SK-N-SH (cell line): ENCODE measurements at regions not wholly inside any gene's neighbourhood (a gene's known extent, or its start where the extent isn't known, plus 50 kb on each side); places are given as distances from the start of the nearest gene placed in this dataset.

Experiments
- EP300 ChIP-seq, 2 experiments: IDR thresholded peaks; 2 replicates each; pipeline versions ENCODE4 v1.4.0 to v1.6.1; 2012; ENCODE audit warnings: borderline replicate concordance in 1 of 2, low read depth in 1 of 2, low read length in 1 of 2
- SMC3 ChIP-seq: IDR thresholded peaks from 2 replicates; pipeline ENCODE4 v1.6.1; 2012; ENCODE audit warnings: low read depth, low read length, improper control_type of control experiment

DNA sequence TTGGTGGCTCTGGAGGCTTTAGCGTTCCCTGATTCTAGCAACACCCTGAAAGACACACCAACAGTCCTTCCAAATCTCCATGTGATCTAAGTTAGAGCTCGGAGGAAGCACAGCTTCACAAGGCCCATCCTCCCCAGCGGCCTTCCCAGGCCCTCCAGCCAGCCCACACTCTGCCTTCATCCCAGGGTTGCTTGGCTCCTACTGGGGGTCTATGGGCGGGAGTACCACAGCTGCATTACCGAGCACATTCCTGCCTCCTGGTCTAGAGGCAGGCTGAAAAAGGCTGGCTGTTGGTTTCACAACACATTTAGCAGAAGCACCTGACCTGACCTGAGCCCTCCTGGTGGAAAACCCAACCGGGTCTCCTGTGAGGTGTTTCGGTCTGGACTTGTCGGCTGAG lies 54.7 kb upstream of the TRIM67 start:
- TF ChIP-seq SMC3 (no peak), EP300 (IDR thresholded peaks at IDR 0.05; ENCODE audit: borderline replicate concordance in 1 of 2, low read depth in 1 of 2, low read length in 1 of 2) (no peak)
